ENCODE measurements at regions not wholly inside any gene's neighbourhood (a gene's known extent, or its start where the extent isn't known, plus 50 kb on each side); places are given as distances from the start of the nearest gene placed in this dataset.

DNA sequence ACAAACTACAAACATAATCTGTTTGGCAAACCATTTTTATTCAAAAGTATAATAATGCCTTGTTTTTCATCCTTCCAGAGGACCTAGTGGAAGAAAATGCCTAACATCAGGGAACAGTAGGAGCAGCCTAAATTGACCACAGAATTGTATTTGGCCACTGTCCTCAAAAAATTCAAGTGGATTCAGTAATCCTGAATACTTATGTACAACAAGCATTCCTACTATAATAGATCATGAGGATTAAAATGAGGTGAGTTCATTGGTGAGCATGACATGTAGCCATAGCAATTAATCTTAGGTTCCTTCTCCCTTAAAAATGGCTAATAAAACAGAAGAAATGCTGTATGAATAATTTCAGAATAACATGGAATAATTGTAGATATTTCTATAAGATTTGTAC lies 209.3 kb downstream of the DAD1 start:
- TF ChIP-seq, protein P1, sequence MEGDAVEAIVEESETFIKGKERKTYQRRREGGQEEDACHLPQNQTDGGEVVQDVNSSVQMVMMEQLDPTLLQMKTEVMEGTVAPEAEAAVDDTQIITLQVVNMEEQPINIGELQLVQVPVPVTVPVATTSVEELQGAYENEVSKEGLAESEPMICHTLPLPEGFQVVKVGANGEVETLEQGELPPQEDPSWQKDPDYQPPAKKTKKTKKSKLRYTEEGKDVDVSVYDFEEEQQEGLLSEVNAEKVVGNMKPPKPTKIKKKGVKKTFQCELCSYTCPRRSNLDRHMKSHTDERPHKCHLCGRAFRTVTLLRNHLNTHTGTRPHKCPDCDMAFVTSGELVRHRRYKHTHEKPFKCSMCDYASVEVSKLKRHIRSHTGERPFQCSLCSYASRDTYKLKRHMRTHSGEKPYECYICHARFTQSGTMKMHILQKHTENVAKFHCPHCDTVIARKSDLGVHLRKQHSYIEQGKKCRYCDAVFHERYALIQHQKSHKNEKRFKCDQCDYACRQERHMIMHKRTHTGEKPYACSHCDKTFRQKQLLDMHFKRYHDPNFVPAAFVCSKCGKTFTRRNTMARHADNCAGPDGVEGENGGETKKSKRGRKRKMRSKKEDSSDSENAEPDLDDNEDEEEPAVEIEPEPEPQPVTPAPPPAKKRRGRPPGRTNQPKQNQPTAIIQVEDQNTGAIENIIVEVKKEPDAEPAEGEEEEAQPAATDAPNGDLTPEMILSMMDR (IDR thresholded peaks at IDR 0.05; ENCODE audit: insufficient read depth, low read length): no peak
- no peak for TF ChIP-seq GABPA (IDR thresholded peaks at IDR 0.05; ENCODE audit: low read depth)
- TF ChIP-seq REST (IDR thresholded peaks at IDR 0.05; ENCODE audit: insufficient replicate concordance, low read depth): no peak
- TF ChIP-seq POLR2AphosphoS5 (IDR thresholded peaks at IDR 0.05; ENCODE audit: low read depth): no peak
- no peak for TF ChIP-seq SPI1 (IDR thresholded peaks at IDR 0.05; ENCODE audit: borderline replicate concordance, low read depth)
